HT-29 (cell line): ENCODE measurements at regions not wholly inside any gene's neighbourhood (a gene's known extent, or its start where the extent isn't known, plus 50 kb on each side); places are given as distances from the start of the nearest gene placed in this dataset.

ENCODE experiments used
- DNase-seq: peaks from one replicate; pipeline ENCODE4 v3.0.0-alpha.2; 2015; ENCODE audit warnings: low spot score

DNA sequence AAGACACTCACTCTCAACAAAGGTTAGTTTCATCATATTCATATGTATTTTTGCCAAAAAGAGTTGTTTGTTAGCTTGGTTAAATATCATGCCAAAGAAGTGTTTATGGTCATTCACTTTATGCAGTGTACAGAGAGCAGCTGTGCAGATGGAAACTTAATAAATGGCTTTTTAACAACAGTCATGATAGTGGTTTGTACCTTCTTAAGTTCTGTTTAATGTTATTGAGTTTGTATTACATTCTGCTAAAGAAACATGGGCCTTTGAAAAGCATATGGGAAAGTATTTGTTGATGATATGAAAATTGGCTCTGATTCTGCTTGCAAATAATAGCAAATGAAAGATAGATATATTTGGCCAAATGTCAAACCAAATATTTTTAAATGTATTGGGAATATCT lies 607.3 kb downstream of the NCAM2 start:
- no peak for DNase-seq

DNA sequence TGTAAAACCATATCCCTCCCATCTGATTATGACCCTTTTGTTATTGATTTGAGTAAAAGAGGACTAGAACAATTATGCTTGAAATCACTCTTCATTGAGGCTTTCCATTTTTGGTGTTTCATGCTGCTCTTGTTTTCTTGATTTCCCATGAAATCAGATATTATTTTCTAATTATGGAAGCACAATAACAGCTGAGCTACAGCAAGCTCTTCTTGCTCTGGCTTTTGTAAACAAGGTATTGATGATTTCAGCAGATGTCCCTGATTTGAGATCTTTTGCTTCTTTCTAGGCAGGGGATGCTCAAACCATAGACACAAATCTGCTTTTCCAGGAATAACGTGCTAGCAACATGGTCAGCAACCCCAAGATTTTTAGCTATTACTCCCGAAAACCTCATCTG lies 607.8 kb downstream of the NCAM2 start:
- no peak for DNase-seq

DNA sequence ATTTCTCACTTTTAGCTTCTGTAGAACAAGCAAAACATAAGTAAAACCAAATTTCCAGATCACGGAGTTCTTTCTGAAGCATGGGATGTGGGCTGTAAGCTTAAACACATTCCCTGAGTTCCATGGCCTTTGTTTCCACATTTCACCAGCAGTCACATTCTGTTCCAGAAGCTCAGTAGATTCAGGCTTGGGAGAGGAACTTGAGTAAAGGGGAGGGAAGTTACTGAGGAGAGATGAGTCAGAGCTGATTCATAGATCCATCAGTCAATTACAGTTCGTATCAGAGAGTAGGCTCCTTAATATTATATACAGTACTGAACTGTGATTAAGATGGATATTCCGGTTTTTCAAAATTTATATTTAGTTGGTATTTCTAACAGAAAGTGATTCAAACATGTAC lies 614.3 kb downstream of the NCAM2 start:
- no peak for DNase-seq

DNA sequence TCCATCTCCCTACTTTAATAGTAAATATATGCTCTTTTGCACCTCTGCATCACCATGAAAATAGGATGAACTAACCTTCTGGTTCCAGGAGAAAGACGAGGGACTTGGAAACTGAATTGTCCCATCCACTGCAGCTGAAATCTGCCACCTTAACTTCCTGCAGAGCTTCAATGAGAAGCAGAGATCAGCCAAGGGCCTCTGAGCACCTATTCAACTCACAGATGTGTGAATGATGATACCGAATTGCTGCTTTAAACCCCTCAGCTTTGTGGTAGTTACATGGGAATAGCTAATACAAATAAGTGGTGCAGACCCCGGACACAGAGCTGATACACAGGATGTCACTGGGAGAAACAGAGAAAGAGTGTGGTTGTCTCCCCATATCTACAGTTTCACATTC lies 616.8 kb downstream of the NCAM2 start:
- no peak for DNase-seq

- DNase-seq: no peak
These were observed 624.4 kb downstream of the NCAM2 start for GRCh38 chr21:21622460-21623234.

GRCh38 chr21:21624674-21625073 lies 626.5 kb downstream of the NCAM2 start:
- no peak for DNase-seq

- DNase-seq: no peak
These were observed 633.8 kb downstream of the NCAM2 start for GRCh38 chr21:21631961-21632360.

DNA sequence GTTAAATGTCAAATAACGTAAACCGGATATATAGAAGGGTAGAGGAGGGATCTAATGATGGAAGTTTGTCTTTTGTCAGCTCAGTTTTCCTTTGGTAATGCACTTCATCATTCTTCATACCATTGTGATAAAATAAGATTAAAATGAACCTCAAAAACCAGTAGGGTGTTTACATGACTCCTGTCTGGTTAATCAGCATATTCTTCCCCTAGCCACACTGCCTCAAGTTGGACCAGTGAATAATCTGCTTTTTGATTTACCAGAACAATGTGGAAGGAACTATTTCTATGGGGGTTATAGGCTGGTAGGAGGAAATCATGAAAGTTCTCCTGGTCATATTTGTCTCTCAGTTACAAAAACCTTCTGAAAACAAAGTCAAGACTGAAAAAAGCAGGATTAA lies 634.7 kb downstream of the NCAM2 start:
- no peak for DNase-seq

GRCh38 chr21:21661741-21662140 lies 663.5 kb downstream of the NCAM2 start:
- DNase-seq: no peak

- DNase-seq: no peak
These were observed 664.6 kb downstream of the NCAM2 start for GRCh38 chr21:21662776-21663175.

DNA sequence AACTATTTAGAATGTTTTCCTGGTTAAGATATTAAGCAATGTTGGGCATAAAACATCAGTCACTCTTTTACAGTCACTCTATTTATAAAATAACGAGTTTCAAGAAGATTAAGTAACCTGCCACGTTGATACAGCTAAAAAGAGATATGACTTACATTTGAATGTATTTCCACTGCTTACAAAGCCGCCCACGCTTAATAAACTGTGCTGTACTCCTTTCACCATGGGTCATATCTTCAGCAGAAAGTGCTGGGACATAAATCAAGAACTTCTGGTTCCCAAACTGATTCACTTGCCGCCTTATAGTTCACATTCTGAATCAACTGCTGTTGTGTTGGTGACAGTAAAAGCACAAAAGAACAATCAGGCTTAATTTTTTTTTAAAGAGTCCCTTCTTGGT lies 666.7 kb downstream of the NCAM2 start:
- DNase-seq: no peak

GRCh38 chr21:21666689-21667088 lies 668.5 kb downstream of the NCAM2 start:
- no peak for DNase-seq

DNA sequence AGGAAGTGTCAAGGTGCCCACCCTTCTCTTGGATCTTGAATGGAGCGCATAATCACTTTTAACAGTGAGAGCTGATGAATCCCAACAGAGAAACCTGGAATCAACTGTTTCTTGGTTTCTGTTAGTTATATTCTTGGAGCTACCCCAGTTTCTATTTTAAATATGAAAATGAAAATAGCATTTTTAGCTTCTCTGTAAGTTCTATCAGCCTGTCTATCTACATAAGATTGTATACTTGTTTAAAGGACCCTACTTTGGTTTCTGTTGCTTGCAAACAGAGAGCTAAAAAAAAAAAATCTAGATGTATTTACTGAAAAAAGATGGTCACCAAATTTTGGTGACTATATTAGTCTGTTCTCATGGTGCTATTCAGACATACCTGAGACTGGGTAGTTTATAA lies 670.0 kb downstream of the NCAM2 start:
- DNase-seq: no peak

- no peak for DNase-seq
These were observed 675.8 kb downstream of the NCAM2 start for GRCh38 chr21:21673959-21674358.

DNA sequence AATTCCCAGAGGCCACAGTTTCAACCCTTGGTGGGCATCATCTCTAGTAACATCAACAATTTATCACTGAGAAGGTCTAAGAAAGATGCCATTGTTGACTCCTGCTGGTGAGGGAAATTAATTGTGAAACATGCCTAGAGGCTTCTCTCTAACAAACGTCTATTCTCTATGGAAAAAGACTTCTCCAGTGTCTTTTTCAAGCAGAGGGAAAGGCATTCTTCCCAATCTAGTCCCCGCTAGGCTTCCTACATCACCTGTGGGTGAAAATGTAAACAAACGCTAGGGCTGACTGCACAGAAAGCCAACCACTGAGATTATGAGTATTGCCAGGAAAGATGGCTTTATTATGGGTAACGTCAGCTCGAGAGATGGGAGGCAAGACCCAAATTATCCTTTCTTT lies 677.4 kb downstream of the NCAM2 start:
- DNase-seq: no peak

DNA sequence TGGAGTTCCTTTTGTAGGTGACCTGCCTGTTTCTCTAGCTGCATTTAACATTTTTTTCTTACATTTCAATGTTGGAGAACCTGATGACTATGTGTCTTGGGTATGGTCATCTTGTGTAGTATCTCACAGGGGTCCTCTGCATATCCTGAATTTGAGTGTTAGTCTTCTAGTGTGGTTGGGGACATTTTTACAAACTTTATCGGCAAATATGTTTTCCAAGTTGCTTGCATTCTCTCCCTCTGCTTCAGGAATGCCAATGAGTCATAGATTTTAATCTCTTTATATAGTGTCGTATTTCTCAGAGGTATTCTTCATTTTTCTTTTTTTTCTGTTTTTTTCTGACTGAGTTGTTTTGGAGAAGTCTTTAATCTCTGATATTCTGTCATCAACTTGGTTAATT lies 684.0 kb downstream of the NCAM2 start:
- no peak for DNase-seq

GRCh38 chr21:21688889-21689288 lies 690.7 kb downstream of the NCAM2 start:
- DNase-seq: peak; percentile 4

DNA sequence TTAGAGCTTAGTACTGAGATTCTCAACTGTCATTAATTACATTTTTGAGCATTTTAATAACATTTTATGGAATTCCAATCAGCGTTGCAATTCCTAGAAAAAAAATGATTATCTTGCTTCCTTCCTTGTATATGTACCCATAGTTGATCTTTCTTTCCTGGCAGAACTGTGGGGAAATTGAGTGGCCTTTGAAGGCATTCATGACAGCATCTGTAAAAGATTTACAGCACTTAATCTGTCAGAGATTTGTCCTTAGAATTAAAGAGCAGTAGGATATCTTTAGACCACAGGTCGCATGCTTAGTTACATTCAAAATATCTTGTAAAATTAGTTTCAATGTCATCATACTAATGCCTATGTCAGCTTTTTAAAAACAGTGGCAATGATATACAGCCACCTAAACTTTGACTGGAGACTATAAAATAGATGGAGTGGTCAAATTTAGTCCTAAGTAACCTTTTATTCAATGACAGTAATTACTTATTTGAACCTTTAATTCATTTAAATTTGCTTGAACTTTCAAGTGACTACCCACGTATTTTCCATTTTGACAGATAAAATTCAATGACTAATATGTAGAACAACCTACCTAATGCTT lies 692.0 kb downstream of the NCAM2 start:
- no peak for DNase-seq

GRCh38 chr21:21712748-21713520 lies 714.7 kb downstream of the NCAM2 start:
- DNase-seq: no peak

DNA sequence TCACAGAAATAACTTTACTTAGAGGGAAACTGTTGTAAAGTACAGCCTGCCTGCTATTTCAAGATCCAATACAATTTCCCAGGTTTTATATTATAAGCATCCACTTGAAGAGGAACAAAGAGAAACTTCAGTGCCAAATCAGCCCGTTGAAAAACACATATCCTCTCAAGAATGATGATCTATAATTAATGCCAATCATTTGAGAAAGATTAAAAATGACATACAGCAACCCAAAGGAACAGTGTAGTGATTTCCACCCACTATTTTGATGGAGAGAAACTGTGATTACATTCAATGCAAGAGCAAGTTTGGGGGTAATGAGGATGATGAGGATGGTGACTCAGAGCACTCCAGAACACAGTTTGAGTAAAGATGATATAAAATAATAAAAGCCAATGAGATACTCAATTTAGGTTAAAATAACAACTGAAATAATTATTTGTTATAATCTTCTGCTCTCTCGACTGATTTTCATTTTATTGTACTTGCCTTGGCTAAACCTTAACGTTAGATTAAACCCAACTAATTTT lies 715.5 kb downstream of the NCAM2 start:
- no peak for DNase-seq

DNA sequence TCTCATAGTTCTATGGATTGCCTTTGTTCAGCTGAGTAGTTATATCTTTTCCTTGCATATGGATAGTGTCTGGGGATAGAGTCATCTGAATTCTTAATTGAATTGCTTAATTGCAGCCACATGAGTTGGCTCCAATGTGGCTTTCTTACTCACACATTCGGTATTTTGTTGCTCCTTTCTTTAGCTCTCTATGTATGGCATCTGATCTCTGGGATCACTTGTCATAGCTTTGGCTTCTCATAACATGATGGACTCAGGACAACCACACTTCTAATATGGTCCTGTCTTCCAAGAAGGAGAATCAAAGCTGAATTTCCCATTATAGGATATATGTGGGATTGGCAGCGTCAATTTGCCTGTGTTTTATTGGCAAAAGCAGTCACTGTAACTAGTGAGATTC lies 716.2 kb downstream of the NCAM2 start:
- DNase-seq: no peak

DNA sequence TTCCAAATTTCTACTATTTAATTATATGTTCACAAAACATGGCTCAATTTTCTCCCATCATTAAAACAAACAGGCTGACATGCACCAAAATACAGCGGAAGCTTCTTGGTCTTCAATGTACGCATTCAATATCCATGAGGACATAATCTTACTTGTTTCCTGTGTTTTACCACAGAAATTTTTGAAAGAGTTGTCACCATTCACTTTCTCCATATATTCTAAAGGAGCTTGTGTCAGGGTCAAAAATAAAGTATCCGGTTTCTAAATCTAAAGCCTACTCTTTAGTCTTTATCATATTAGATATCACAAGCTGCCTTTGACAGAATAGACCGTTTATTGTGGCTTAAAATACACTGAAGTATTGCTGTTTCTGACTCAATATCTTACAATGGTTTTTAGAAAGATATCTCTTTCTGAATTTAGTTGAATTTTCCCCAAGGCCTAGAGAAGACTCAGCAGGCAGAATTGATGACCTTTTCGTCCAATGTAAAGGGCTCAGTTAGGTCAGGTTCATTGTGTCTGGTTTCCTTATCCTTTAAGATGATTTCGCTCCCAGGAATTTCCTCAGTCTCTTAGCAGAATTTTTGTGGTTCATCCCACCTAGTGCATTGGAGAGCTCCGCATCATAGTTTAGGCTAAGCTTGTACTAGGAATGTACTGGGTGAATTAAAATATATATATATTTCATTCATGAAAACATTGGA lies 717.2 kb downstream of the NCAM2 start:
- DNase-seq: no peak
